Liver (tissue), 9 donors: ENCODE measurements at regions not wholly inside any gene's neighbourhood (a gene's known extent, or its start where the extent isn't known, plus 50 kb on each side); places are given as distances from the start of the nearest gene placed in this dataset. TPM values are rescaled to one million over a fixed set of nuclear protein-coding genes. Genes with fewer than 3 reads are reported as not detected.

Experiments used
- DNase-seq: peaks from one replicate; pipeline ENCODE4 v3.0.0-alpha.2; 2017; ENCODE audit warnings: low spot score
- H3K27ac ChIP-seq, 2 donors: one replicate each; pipeline ENCODE4 v1.7.0; 2013; ENCODE audit warnings: inconsistent platforms in 2 of 2, low read length in 2 of 2, control low read depth in 1 of 2, low read depth in 1 of 2, mild to moderate bottlenecking in 1 of 2
- H3K27me3 ChIP-seq, 4 donors: one replicate each; pipeline versions ENCODE4 v1.6.1 to v1.7.0; 2013; ENCODE audit warnings: low read length in 3 of 4, inconsistent platforms in 1 of 4, mild to moderate bottlenecking in 1 of 4, moderate library complexity in 1 of 4; ENCODE audit not compliant: control insufficient read depth in 4 of 4, insufficient read depth in 4 of 4
- H3K36me3 ChIP-seq, 4 donors: one replicate each; pipeline versions ENCODE4 v1.6.1 to v1.7.0; 2013; ENCODE audit warnings: low read length in 3 of 4, mild to moderate bottlenecking in 3 of 4, low read depth in 1 of 4, moderate library complexity in 1 of 4; ENCODE audit not compliant: control insufficient read depth in 4 of 4, insufficient read depth in 3 of 4
- H3K4me1 ChIP-seq, 4 donors: one replicate each; pipeline versions ENCODE4 v1.6.1 to v1.7.0; 2013; ENCODE audit warnings: low read length in 3 of 4, mild to moderate bottlenecking in 3 of 4, moderate library complexity in 1 of 4; ENCODE audit not compliant: control insufficient read depth in 4 of 4, insufficient read depth in 4 of 4
- H3K4me3 ChIP-seq, 3 donors: one replicate each; pipeline versions ENCODE4 v1.6.1 to v1.7.0; 2013; ENCODE audit warnings: low read length in 3 of 3, control low read depth in 1 of 3, low read depth in 1 of 3, mild to moderate bottlenecking in 1 of 3
- H3K9ac ChIP-seq, 2 donors: one replicate each; pipeline ENCODE4 v1.7.0; 2013; ENCODE audit warnings: low read length in 2 of 2, mild to moderate bottlenecking in 2 of 2, moderate library complexity in 2 of 2, control low read depth in 1 of 2, low read depth in 1 of 2
- H3K9me3 ChIP-seq, 4 donors: one replicate each; pipeline versions ENCODE4 v1.6.1 to v1.7.0; 2013; ENCODE audit warnings: low read length in 3 of 4; ENCODE audit not compliant: control insufficient read depth in 4 of 4
- ATF3 ChIP-seq: IDR thresholded peaks from 2 replicates; pipeline ENCODE4 v1.6.1; 2016; ENCODE audit warnings: antibody characterized with exemption
- CTCF ChIP-seq: fragments of 150-350 bp; IDR thresholded peaks from 2 replicates; pipeline ENCODE4 v1.5.1; 2017; ENCODE audit warnings: improper control_type of control experiment, low read depth, low read length; ENCODE audit not compliant: missing input control
- EGR1 ChIP-seq, 2 donors: IDR thresholded peaks; 2 replicates each; pipeline ENCODE4 v1.6.1; 2016 to 2018; ENCODE audit warnings: antibody characterized with exemption in 2 of 2, low read depth in 2 of 2
- FOXA1 ChIP-seq: IDR thresholded peaks from 2 replicates; pipeline ENCODE4 v1.6.1; 2016; ENCODE audit warnings: antibody characterized with exemption
- GABPA ChIP-seq, 2 donors: IDR thresholded peaks in 1 of 2; conservative IDR thresholded peaks in 1 of 2; 2 replicates each; pipeline ENCODE4 v1.6.1; 2016; ENCODE audit warnings: antibody characterized with exemption in 2 of 2, mild to moderate bottlenecking in 1 of 2, moderate library complexity in 1 of 2
- HNF4A ChIP-seq, 2 donors: conservative IDR thresholded peaks; 2 replicates each; pipeline ENCODE4 v1.6.1; 2016; ENCODE audit warnings: antibody characterized with exemption in 2 of 2, mild to moderate bottlenecking in 2 of 2
- HNF4G ChIP-seq: IDR thresholded peaks from 2 replicates; pipeline ENCODE4 v1.6.1; 2016; ENCODE audit warnings: antibody characterized with exemption
- JUND ChIP-seq, 2 donors: IDR thresholded peaks; 2 replicates each; pipeline ENCODE4 v1.6.1; 2016; ENCODE audit warnings: antibody characterized with exemption in 2 of 2
- MAX ChIP-seq: IDR thresholded peaks from 2 replicates; pipeline ENCODE4 v1.6.1; 2016; ENCODE audit warnings: antibody characterized with exemption
- RAD21 ChIP-seq, 2 donors: IDR thresholded peaks; 2 replicates each; pipeline ENCODE4 v1.6.1; 2016; ENCODE audit warnings: antibody characterized with exemption in 2 of 2, mild to moderate bottlenecking in 2 of 2
- REST ChIP-seq: IDR thresholded peaks from 2 replicates; pipeline ENCODE4 v1.6.1; 2016; ENCODE audit warnings: antibody characterized with exemption, mild to moderate bottlenecking
- RXRA ChIP-seq, 2 donors: IDR thresholded peaks; 2 replicates each; pipeline ENCODE4 v1.6.1; 2017 to 2018; ENCODE audit warnings: antibody characterized with exemption in 2 of 2, mild to moderate bottlenecking in 1 of 2
- SP1 ChIP-seq: IDR thresholded peaks from 2 replicates; pipeline ENCODE4 v1.6.1; 2018; ENCODE audit warnings: antibody characterized with exemption, mild to moderate bottlenecking
- TAF1 ChIP-seq: conservative IDR thresholded peaks from 2 replicates; pipeline ENCODE4 v1.6.1; 2016; ENCODE audit warnings: antibody characterized with exemption, mild to moderate bottlenecking
- YY1 ChIP-seq: IDR thresholded peaks from 2 replicates; pipeline ENCODE4 v1.6.1; 2016; ENCODE audit warnings: antibody characterized with exemption, mild to moderate bottlenecking
- ZBTB33 ChIP-seq: IDR thresholded peaks from 2 replicates; pipeline ENCODE4 v1.6.1; 2016; ENCODE audit warnings: antibody characterized with exemption
- WGBS: extraction: QIAGEN DNeasy Blood & Tissue Kit; methylation state at CpG from one replicate; pipeline ENCODE4 v1.1.7; 2013; 5-methylcytosine and 5-hydroxymethylcytosine counted together
- small RNA-seq: library from RNA; depleted of rRNA; stranded (forward); fragments of <200 nt; gene quantifications from one replicate; pipeline ENCODE3, GENCODE V24; 2014
- donor health status: healthy.
- donor health status: healthy.
- donor health status: healthy.
- donor health status: healthy.
- donor health status: healthy.

GRCh38 chr11:11672789-11673188 is 51.0 kb upstream of the GALNT18 start:
- no peak overlapping the region for H3K9ac ChIP-seq
- peaks cover 0 to 3% (median 0%) of the 10 kb centered on the region in 4 donors for H3K27me3 ChIP-seq
- H3K36me3 ChIP-seq: no peaks in the 10 kb centered on the region
- H3K9me3 ChIP-seq: no peaks in the 10 kb centered on the region
- no peak for DNase-seq
- no peak overlapping the region for H3K27ac ChIP-seq
- 76% methylated on average over 8 of the region's 8 CpGs for WGBS
- TF ChIP-seq MAX: no peak
- no peak for TF ChIP-seq GABPA (IDR thresholded peaks at IDR 0.05 in 1 of 2, conservative IDR thresholded peaks at IDR 0.05 in 1 of 2)
- no peak for TF ChIP-seq HNF4G
- no peak for TF ChIP-seq YY1
- TF ChIP-seq RAD21 (IDR thresholded peaks at IDR 0.05): no peak
- TF ChIP-seq RXRA (IDR thresholded peaks at IDR 0.05): no peak
- no peak for TF ChIP-seq EGR1 (IDR thresholded peaks at IDR 0.05; ENCODE audit: low read depth in 2 of 2)
- no peak for TF ChIP-seq FOXA1
- TF ChIP-seq CTCF: no peak
- no peak overlapping the region for H3K4me3 ChIP-seq
- no peaks in the 10 kb centered on the region for H3K4me1 ChIP-seq

GRCh38 chr11:11672101-11672500 is 50.3 kb upstream of the GALNT18 start:
- Histone ChIP-seq H3K27me3 (peaks cover 0 to 6% (median 0%) of the 10 kb centered on the region in 4 donors), H3K36me3 (no peaks in the 10 kb centered on the region), H3K27ac (no peak overlapping the region), H3K4me3 (no peak overlapping the region), H3K9ac (no peak overlapping the region), H3K9me3 (no peaks in the 10 kb centered on the region), H3K4me1 (no peaks in the 10 kb centered on the region)
- no peak for TF ChIP-seq TAF1
- TF ChIP-seq ZBTB33: no peak
- no peak for TF ChIP-seq REST
- TF ChIP-seq SP1: no peak
- no peak for TF ChIP-seq HNF4G
- no peak for TF ChIP-seq ATF3
- TF ChIP-seq HNF4A (conservative IDR thresholded peaks at IDR 0.05): no peak
- TF ChIP-seq FOXA1: no peak
- no peak for TF ChIP-seq MAX
- no peak for TF ChIP-seq JUND (IDR thresholded peaks at IDR 0.05)
- DNase-seq: no peak
- WGBS: 93% methylated on average over 3 of the region's 3 CpGs

Small RNA genes in the stretch of these regions (small RNA-seq; reads per million reads assigned to genes)
- gene MIR8070: not detected
